ENCODE measurements at regions not wholly inside any gene's neighbourhood (a gene's known extent, or its start where the extent isn't known, plus 50 kb on each side); places are given as distances from the start of the nearest gene placed in this dataset.

- DNase-seq (ENCODE audit: extremely low spot score), result no peak
- POLR2A ChIA-PET, result no interaction called here
- CTCF ChIA-PET, result no interaction called here
- no peak for TF ChIP-seq CTCF (IDR thresholded peaks at IDR 0.05; ENCODE audit: control extremely low read depth, extremely low read depth, low read depth, missing control alignments)
These were observed 100.7 kb downstream of the TMSB4Y start for GRCh38 chrY:13804124-13805056.

- no peak for TF ChIP-seq CTCF (IDR thresholded peaks at IDR 0.05; ENCODE audit: control extremely low read depth, extremely low read depth, low read depth, missing control alignments)
- ChIA-PET POLR2A (no interaction called here), CTCF (no interaction called here)
- DNase-seq (ENCODE audit: extremely low spot score), result no peak
These were observed 101.5 kb downstream of the TMSB4Y start for GRCh38 chrY:13805057-13805735.

- POLR2A ChIA-PET, result interaction anchor here (0.7 kb wide), 1 partner anchor 1199 kb away, joined by 4 read pairs; no protein-coding TSS in a partner anchor
- CTCF ChIA-PET, result no interaction called here
- no peak for DNase-seq (ENCODE audit: extremely low spot score)
- no peak for TF ChIP-seq CTCF (IDR thresholded peaks at IDR 0.05; ENCODE audit: control extremely low read depth, extremely low read depth, low read depth, missing control alignments)
These were observed 102.0 kb downstream of the TMSB4Y start for GRCh38 chrY:13805736-13806067.

- no peak for TF ChIP-seq CTCF (IDR thresholded peaks at IDR 0.05; ENCODE audit: control extremely low read depth, extremely low read depth, low read depth, missing control alignments)
- CTCF ChIA-PET, result no interaction called here
- POLR2A ChIA-PET, result no interaction called here
- DNase-seq (ENCODE audit: extremely low spot score), result no peak
These were observed 126.4 kb downstream of the TMSB4Y start for GRCh38 chrY:13830089-13830488.

GRCh38 chrY:13844411-13844810 lies 140.7 kb downstream of the TMSB4Y start:
- CTCF ChIA-PET, result no interaction called here
- POLR2A ChIA-PET, result no interaction called here
- TF ChIP-seq CTCF (IDR thresholded peaks at IDR 0.05; ENCODE audit: control extremely low read depth, extremely low read depth, low read depth, missing control alignments), result no peak
- no peak for DNase-seq (ENCODE audit: extremely low spot score)

- no peak for TF ChIP-seq CTCF (IDR thresholded peaks at IDR 0.05; ENCODE audit: control extremely low read depth, extremely low read depth, low read depth, missing control alignments)
- no peak for DNase-seq (ENCODE audit: extremely low spot score)
- CTCF ChIA-PET, result no interaction called here
- POLR2A ChIA-PET, result no interaction called here
These were observed 141.0 kb downstream of the VCY start for GRCh38 chrY:13845276-13845675.

Measured in GM10248 (cell line).